PC-9 (cell line): ENCODE measurements at regions not wholly inside any gene's neighbourhood (a gene's known extent, or its start where the extent isn't known, plus 50 kb on each side); places are given as distances from the start of the nearest gene placed in this dataset.
"Not testable (repeated sequence)": the region's sequence is repeated elsewhere in the genome, so short reads cannot be mapped to it uniquely, and the experiment has no call there.

Source experiments
- CTCF ChIP-seq: fragments of 200-600 bp; sonication (generic); conservative IDR thresholded peaks from 2 replicates; pipeline ENCODE4 v1.6.1; 2017; ENCODE audit warnings: mixed run types, antibody characterized with exemption, mild to moderate bottlenecking, moderate library complexity
- EZH2 ChIP-seq: fragments of 200-600 bp; sonication (generic); IDR thresholded peaks from 2 replicates; pipeline ENCODE4 v1.8.0; 2017; ENCODE audit warnings: antibody characterized with exemption, low read depth

GRCh38 chr21:10428981-10429534, 92.3 kb upstream of the TPTE start:
- TF ChIP-seq CTCF, EZH2: not testable (repeated sequence)
